NCI-H1092 treated with DMSO at 0.1 percent for 48 hours (cell line): ENCODE measurements at regions not wholly inside any gene's neighbourhood (a gene's known extent, or its start where the extent isn't known, plus 50 kb on each side); places are given as distances from the start of the nearest gene placed in this dataset.
"Not testable (repeated sequence)": the region's sequence is repeated elsewhere in the genome, so short reads cannot be mapped to it uniquely, and the experiment has no call there.

Experiments used
- DNase-seq: peaks from one replicate; lab custom pipeline; 2025; lab: John Stamatoyannopoulos, UW

DNA sequence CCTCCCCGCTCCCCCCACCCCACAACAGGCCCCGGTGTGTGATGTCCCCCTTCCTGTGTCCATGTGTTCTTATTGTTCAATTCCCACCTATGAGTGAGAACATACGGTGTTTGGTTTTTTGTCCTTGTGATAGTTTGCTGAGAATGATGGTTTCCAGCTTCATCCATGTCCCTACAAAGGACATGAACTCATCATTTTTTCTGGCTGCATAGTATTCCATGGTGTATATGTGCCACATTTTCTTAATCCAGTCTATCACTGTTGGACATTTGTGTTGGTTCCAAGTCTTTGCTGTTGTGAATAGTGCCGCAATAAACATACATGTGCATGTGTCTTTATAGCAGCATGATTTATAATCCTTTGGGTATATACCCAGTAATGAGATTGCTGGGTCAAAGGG, 104.3 kb downstream of the MTPN start:
- DNase-seq: not testable (repeated sequence)

DNA sequence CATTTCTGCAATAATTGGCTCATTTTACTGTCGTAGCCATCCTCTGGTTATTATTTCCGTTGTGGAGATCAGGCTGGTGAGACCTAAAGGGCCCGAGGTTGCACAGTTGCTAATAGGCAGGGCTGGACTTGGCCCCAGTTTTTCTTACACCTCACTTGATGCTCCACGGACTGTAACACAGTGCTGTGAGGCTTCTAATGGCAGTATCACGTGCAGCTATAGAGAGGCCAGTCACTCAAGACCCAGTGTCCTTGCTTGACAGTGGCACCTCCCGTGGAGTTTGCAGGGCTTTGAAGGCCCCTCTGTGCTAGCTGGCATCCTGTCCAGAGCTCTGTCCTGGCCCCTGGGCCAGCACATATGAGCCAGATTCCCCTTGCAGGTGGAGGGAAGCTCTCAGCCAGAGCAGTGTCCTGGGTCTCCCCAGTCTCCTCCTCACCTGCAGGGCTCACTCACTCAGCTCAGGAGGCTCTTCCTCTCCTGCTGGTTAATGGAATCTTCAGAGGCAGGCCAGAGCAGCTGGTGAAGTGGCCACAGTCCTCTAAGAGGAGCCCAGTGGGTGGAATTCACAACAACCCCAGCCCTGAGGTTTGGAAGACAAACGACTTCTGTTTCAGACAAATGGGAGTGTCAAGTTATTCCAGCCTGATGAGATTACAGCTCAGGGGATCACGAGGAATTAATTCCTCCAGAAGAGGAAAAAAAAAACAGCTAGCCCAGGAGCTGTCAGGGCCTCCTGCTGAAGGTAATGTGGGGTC, 114.2 kb upstream of the FAM180A start:
- no peak for DNase-seq

DNA sequence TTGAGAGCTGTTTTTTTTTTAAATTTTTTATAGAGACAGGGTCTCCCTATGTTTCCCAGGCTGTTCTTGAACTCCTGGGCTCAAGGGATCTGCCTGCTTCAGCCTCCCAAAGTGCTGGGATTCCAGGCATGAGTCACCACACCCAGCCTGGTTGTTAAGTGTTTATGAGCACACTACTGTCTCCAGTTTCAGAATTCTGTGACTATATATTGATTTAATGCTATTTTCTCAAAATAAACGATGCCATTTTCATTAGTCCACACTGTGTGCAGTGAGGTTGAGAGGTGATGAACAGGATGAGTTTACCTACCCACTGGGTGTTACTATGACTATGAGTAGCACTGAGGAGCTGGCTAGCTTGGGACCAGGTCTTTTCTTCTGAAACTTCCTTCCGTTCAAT, 110.9 kb upstream of the FAM180A start:
- DNase-seq: no peak

DNA sequence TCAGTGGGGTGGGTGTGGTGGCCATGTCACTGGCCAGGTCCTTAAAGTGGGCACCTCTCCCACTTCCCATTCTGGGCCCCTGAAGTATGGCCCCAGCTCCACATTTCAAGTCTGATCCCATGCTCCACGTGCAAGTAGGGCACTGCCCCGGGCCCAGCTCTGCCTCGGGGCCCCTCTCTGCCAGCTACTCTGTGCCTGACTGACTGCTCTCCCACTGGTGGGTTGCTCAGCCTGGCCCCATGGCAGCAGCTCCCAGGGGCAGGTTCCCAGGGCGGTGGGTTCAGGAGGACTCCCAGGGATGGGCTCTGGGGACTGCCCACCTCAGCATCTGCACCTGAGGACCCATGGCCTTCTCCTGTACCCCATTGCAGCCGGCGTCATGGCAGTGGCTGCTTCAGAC, 110.2 kb upstream of the FAM180A start:
- no peak for DNase-seq

DNA sequence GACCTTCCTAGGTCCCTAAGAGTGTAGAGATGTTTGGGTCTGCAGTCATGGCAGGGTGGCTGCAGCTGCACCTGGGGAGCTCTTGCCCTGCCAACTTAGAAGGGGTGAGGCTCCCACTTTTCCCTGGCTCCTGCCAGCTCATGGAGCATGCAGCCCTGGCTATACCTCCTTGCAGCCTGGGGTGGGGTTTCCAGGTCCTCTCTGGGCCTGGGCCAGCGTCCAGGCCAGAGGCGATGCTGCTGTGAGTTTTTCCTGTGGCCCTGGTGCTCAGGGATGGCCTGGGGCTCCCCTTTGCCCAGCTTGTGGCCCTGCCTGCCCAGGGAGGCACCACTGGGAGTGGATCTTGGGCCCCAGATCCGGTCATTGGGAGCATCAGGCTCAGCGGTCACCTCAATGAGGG, 109.8 kb upstream of the FAM180A start:
- no peak for DNase-seq

DNA sequence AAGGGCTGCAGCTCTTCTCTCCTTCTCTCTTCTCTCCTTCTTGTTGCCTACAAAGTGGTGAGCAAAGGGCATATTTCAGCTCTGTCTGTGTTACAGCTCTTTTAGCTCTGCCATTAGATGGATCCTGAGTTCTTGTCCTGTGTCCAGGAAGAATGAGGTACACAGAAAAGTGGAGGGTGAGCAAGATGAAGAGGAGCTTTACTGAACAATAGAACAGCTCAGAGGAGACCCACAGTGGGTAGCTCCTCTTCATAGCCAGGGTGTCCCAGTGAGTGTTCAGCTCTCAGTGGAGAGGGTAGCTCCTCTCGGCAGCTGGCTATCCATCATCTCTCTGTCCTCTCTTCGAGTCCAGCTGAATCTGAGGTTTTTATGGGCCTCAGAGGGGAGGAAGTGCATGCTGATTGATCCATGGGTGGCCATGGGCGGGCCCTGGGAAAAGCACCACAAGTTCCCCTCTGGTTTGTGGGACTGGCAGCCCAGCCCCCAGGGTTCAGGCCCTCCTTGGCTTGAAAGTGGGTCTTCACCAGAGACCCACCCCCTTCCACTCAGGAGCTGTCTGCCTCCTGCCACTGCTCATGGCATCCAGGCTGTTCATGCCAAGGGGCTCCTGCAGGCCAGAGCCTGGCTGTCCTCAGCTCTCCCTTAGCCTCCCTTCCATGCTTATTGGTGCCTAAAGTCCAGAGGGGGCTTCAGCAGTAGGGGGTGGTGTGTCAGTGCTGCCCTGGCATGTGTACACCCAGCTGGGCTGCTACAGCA, 109.1 kb upstream of the FAM180A start:
- no peak for DNase-seq

DNA sequence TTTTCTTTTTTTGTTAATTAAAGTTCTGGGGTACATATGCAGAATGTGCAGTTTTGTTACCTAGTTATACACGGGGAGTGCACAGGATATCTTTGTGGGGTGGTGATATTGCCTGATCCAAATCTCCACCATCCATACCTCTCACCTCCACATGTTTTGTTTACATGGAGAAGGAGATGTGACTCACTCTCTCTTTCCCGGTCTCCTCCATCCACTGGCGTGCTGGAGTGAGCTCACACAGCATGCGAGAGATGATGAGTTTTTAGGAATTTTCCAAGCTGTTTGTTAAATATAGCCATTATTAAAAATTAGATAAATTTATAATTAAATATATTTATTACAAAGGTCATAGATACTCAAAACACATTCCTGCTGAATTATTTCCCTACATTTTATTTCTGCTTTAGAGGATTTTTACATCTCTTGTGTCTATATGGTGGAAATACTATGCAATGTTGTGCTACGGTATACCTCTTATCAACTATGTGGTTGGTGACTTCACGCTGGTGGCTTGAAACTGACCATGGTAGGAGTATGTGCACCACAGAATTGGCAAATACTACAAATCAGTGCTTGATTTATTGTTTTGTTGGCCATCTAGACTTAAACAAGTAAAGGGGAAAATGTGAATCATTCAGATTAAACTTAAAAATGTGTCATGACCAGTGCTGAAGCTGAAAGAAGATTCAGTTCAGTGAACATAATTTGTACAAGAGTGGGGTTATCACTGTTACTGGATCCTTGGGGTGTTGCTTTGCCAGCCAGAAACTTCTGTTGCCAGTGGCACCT, 107.9 kb upstream of the FAM180A start:
- DNase-seq: no peak

DNA sequence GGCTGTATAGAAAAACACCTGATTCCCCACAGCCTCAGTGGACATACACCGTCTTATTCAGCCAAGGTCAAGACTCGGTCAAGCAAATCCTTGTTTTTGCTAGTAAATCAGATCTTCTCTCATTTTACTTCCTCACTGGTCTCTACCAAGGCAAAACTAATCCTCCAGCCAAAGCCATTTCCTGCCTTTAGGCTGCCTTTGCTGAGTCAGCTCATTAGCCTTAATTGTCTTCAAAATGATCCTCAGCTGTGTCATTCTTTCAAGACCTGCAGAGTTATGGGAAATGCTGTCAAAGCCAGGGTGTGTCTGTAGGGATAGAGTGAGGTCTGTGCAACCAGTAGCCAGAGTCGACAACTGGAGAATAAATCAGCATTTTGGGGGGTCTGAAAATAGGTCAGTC, 107.2 kb upstream of the FAM180A start:
- DNase-seq: no peak

DNA sequence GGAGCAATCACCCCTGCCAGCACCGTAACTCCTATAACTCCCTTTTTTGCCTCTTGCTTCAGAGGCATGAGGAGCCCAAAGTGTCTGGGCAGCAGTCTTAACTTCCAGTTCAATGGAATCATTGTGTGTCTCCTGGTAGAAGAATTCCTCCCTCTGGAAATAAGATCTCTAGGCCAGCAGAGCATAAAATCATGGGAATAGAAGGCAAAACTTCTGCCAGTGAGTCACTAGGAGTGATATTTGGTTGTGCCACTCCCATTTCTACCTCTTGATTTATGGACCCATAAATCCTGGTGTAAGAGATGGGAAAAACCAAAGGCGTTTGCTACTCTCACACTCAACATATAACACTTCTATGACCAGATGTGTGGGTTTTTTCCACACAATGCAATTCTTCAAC, 104.9 kb upstream of the FAM180A start:
- DNase-seq: no peak

DNA sequence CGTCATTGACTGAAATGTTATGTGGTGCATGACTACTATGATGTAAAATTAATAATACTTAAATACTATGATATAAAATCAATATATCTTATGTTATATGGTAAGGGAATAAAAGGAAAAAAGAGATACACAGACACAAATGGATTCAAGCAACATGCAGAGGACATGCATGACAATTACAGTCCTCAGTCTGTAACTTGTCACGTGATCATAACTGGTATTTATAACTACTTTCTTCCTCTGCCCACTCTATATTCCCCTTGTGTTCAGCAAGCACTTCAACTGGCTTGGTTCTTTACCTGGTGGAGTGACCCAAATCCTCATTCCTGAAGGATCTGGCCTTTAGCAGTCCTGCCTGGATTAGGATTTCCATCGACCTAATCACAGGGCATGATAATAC, 104.4 kb upstream of the FAM180A start:
- DNase-seq: no peak

DNA sequence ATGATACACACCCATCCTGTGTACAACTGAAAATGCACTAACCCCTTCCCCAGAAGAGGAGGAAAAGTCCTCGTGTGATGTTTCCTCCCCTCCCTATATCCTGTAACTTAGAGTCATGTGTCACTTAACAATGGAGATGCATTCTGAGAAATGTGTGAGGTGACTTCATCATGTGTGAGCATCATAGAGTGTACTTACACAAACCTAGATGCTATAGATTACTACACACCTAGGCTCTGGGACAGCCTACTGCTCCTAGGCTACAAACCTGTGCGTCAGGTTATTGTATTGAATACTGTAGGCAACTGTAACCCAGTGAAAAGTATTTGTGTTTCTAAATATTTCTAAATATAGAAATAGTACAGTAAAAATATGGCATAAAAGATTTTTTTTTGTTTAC, 98.6 kb upstream of the FAM180A start:
- DNase-seq: no peak

DNA sequence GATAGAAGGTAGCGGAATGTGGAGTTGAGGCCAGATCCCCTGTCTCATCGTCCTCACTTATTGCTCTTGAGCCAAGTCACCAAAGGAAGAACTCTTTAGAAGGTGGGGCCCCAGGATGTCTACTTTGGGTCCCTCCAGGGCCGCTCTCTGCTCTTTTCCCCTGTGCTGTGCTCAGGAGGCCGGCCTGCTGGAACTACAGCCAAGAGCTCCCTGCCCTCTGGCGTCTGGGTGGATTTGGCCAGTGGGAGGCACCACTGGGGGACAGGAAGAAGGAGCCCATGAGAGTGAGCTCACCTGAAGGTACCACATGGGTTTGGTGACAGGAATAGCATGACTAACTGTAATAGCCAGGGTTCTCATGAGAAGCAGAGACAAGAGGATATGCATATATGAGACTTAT, 97.7 kb upstream of the FAM180A start:
- no peak for DNase-seq

DNA sequence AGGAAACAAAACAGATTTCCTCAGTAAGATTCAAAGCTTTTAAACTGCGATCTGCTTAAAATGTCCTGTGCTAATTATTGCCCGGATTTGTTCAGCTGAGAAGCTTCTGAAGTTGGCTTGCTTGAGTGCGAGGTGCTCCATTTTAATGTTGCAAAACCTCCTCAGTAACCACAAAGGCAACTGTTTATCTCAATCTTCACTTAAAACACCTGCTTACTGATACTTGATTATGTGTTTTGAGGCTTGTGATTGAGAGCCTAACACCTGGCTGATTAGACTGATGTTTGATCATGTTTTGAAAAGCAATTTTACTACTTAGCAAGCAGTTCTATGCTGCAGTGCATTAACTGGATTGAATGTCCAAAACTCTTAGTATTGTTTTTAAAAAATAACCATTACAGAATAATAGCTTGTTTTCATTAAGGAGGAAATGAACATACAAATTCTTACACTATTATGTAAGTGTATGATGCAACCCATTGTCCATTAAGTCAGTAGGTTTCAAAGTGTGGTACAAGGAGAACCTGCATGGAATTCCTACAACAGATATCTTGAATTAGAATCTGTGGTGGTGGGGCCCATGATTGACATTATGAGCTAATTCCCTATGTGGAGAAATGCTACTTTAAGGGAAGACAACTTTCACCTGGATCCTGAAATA, 96.9 kb upstream of the FAM180A start:
- no peak for DNase-seq

DNA sequence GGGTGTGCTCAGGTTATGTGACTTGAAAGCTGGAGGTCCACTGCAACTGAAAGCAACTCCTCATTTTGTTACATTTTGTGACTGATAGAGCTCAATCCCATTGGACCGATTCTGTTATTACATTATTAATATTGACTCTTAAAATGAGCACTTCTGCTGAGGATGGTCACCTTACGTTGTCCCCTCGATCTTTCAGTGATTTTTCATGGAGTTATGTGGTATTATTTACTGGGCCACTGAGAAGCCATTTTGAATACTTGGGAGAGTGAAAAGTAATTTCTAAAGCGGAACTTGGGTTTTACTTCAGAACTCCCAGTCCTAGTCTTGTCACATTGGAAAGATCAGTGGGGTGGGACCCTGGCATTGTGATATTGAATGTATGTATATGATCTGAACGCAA, 96.3 kb upstream of the FAM180A start:
- DNase-seq: no peak

DNA sequence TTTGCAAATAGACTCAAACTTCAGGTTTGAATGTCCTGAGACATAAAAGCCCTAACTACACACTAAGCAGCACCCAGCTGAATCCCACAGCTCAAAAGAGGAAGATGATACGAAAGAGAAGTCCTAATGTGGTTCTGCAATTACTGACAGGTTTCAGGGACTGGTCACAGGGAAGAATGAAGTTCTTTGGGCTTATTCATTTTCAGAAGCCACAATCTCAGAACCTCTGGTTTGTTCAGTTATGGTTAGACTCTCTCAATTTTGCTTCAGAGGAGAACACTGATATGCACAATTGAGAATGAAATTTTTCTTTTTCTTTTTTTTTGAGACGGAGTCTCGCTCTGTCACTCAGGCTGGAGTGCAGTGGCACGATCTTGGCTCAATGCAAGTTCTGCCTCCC, 94.6 kb upstream of the FAM180A start:
- no peak for DNase-seq

DNA sequence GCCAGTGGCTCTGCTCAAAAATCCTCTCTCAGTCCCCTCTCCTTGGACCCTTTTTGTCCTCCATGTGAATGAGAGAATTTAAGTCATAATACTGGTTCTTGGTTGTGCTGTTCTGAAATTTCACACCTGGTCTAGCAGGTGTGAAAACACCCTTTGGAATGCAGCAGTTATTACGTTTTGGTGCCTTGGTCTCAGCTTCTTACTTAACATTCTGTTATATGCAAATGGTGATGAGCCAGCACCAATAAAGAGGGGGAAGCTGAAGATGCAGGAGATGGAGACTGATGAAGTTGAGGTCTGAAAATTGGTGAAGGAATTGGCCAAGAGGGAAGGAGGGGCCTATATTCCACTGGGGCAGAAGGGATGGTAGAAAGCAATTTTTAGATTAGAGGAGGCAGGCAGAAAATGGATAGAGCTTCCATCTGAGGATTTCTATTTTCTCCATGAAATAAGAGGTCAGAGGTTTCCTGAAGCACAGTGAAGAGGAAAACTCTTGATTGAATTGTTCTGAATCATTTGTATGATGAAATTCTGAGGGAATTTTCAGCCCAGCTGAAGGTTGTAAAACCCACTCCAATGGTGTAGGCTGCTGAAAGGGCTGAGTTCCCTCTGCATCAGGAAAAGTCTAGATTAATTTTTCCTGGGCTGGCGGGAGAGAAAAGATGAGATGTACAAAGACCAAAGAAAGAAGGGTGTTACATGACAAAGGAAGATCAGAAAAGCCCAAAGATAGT, 94.0 kb upstream of the FAM180A start:
- no peak for DNase-seq

DNA sequence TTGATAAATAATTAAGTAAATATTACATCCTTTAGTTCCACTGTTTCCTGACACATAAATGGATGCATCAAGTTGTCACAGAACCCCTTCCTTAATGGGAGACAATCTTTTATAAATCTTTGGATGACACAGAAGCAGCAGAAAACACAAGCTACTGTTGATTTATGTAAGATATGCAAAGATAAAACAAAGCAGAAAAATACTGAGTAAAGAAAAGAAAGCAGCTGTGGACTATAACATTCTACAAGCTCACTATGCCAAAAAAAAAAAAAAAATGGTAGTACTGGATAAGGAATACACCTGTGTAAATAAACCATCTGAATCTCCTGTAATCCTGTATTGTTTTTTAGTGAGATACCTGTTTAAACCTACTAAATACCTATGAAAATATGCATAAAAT, 92.0 kb upstream of the FAM180A start:
- DNase-seq: no peak

DNA sequence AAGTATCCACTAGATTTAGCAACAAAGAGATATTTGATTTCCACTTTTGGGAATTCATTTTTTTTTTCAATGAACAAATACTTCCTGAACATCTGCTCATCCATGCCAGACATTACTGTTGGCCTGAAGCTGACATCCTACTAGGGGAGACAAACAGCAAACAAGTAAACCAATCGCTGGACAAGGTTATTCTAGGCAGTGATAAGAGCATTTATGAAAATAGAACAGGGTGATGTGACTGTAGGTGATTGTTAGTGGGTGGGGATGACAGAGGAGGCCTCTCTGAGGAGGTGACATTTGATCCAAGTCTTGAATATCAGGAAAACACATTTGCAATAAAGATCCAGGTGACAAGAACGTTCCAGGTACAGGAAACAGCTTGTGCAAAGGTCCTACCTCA, 89.1 kb upstream of the FAM180A start:
- DNase-seq: no peak

DNA sequence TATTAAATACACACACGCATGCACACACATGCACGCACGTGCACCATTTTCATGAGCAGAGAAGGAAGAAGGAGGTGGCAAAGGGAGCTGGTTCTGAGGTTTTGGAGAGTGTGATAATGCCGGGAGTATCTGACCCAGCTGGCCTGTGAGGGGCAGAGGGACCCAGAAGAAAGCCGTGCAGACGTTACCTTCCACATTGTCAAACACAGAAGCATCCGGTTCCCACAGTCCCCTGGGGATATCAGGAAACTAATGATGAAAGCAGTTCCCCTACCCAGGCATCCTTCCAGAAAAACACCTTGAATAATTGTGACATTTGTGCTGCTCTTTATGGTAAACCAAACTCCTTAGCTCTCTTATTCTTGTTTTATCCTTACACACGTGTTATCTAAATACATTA, 85.7 kb upstream of the FAM180A start:
- DNase-seq: no peak

DNA sequence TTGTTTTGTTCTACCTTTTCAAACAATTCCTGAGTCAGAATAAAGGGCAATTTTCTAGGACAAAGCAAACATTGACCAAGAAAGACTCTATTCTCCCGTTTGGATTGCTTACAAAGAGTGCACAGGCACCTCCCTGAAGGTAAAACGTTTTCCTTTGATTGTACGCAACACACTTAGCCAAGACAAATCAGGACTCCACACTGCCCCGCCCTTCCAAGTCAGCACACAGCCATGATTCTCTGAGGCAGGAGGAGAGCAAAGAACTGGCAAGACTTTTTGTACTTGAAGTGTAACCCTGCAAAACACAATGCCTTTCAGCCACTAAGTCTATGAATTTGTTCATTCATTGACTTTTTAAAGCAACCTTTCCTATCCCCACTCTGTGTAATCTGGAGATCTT, 85.0 kb upstream of the FAM180A start:
- no peak for DNase-seq

DNA sequence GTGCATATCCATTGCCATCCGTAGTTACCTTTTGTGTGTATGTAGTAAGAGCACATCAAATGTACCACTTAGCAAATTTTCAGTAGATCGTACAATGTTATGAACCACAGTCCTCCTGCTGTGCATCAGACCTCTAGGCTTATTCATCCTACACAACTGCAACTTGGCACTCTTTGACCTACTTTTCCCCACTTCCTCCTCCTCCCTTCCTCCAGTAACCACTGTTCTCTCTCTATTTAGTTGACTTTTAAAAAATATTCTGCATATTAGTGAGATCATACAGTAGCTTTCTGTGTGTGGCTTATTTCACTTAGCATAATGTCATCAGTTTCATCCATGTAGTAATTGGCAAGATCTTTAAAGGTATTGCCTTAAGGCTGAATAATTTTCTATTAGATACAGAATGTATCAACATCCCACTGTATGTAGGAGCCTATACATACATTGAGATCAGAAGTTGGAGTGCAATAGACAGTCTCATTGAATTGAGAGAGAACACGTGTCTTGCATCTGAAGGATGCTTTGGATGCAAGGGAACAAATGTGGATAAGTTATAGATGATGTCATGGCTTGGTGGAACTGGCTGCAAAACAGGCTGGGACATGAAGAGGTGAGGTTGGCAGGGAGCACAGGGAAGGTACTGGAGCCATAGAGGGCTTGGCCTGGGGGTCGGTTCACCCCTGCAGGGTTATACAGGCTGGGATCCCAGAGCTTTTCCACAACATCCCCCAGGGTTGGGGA, 83.0 kb upstream of the FAM180A start:
- DNase-seq: no peak
